GM18868 (cell line): ENCODE measurements at regions not wholly inside any gene's neighbourhood (a gene's known extent, or its start where the extent isn't known, plus 50 kb on each side); places are given as distances from the start of the nearest gene placed in this dataset.
A peak's percentile ranks its signal among the peaks of the same experiment; 100 is the strongest.

Source experiments
- ATAC-seq: cut with Tn5 transposase; IDR thresholded peaks from one replicate; pipeline ENCODE4 v1.9.1; 2021; ENCODE audit warnings: mild to moderate bottlenecking, moderate library complexity; ENCODE audit not compliant: unreplicated experiment

DNA sequence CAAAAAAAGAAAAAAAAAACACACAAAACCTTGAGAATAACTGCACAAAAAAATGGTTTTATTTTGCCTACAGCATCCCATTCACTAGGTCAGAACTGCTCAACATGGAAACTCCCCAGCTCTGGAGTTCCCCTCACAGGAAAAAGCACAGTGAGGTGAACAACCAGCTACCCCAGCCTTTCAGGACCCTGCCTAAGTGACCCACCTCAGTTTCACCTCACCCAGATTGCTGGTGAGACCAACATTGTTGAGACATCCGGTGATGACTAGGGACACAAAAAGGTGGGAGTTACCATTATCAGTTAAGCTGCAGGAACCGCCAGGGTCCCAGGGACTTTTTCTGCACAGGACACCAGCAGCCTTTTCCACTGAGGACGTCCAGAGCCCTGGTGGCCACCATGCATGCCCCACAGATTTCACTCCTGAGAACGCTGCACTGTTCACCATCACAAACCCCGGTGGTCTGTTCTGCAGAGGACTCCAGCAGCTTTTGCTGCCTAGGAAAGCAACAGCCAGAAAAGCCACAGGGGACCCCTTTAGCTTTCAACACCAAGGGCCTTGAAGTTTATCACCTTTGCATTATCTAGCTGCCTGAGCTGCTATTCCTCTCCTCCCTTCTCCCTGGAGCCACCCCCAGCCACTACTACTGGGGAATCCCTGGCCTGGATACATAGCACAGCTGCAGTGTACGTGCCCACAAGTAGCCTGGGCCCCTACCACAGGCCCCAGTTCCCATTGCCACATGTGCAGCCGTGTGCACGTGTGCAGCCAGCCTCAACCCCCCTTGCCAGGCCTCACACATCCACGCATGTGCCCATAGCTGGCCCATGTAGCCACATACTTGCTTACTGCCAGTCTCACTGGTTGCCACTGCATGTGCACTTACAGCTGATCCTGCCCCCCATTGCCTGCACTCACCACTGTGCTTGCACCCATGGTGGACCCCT lies 62.5 kb upstream of the FAR2 start:
- peak; percentile 70 for ATAC-seq

GRCh38 chr12:29088611-29089219 lies 60.4 kb upstream of the FAR2 start:
- no peak for ATAC-seq
